Stimulated activated CD4-positive, alpha-beta T cell treated with anti-CD3 and anti-CD28 coated beads, Interleukin-2, amount 100 ng/mL, for 4 hours (primary cell): ENCODE measurements at regions not wholly inside any gene's neighbourhood (a gene's known extent, or its start where the extent isn't known, plus 50 kb on each side); places are given as distances from the start of the nearest gene placed in this dataset.

Experiments
- DNase-seq: peaks from one replicate; pipeline ENCODE4 v3.0.0-alpha.2; 2020; ENCODE audit warnings: low read depth

GRCh38 chr20:12371990-12372389 is 454.3 kb downstream of the BTBD3 start:
- DNase-seq = no peak

- DNase-seq = no peak
These were observed 454.9 kb downstream of the BTBD3 start for GRCh38 chr20:12372557-12372956.

- DNase-seq = no peak
These were observed 458.3 kb downstream of the BTBD3 start for GRCh38 chr20:12375967-12376366.

- DNase-seq = no peak
These were observed 466.1 kb downstream of the BTBD3 start for GRCh38 chr20:12383821-12384220.

- no peak for DNase-seq
These were observed 469.1 kb downstream of the BTBD3 start for GRCh38 chr20:12386821-12387220.

- no peak for DNase-seq
These were observed 473.4 kb downstream of the BTBD3 start for GRCh38 chr20:12391099-12391498.

GRCh38 chr20:12394786-12395185 is 477.1 kb downstream of the BTBD3 start:
- DNase-seq = no peak

- no peak for DNase-seq
These were observed 477.7 kb downstream of the BTBD3 start for GRCh38 chr20:12395353-12395752.

GRCh38 chr20:12395760-12396159 is 478.1 kb downstream of the BTBD3 start:
- no peak for DNase-seq

GRCh38 chr20:12399110-12399836 is 481.6 kb downstream of the BTBD3 start:
- no peak for DNase-seq

- no peak for DNase-seq
These were observed 487.2 kb downstream of the BTBD3 start for GRCh38 chr20:12404941-12405340.

GRCh38 chr20:12406978-12407377 is 489.3 kb downstream of the BTBD3 start:
- DNase-seq = no peak

GRCh38 chr20:12409501-12409900 is 491.8 kb downstream of the BTBD3 start:
- DNase-seq = no peak

GRCh38 chr20:12410783-12411182 is 493.1 kb downstream of the BTBD3 start:
- DNase-seq = no peak

- DNase-seq = no peak
These were observed 493.7 kb downstream of the BTBD3 start for GRCh38 chr20:12411246-12411940.

GRCh38 chr20:12413116-12413515 is 495.4 kb downstream of the BTBD3 start:
- no peak for DNase-seq

GRCh38 chr20:12414446-12415274 is 497.0 kb downstream of the BTBD3 start:
- DNase-seq = no peak

- no peak for DNase-seq
These were observed 498.6 kb downstream of the BTBD3 start for GRCh38 chr20:12416281-12416680.

- DNase-seq = no peak
These were observed 516.0 kb downstream of the BTBD3 start for GRCh38 chr20:12433724-12434123.

GRCh38 chr20:12434672-12435071 is 517.0 kb downstream of the BTBD3 start:
- no peak for DNase-seq

- no peak for DNase-seq
These were observed 517.6 kb downstream of the BTBD3 start for GRCh38 chr20:12435268-12435667.

GRCh38 chr20:12453711-12454110 is 536.0 kb downstream of the BTBD3 start:
- no peak for DNase-seq

- DNase-seq = no peak
These were observed 537.5 kb downstream of the BTBD3 start for GRCh38 chr20:12455148-12455547.
